OCI-M1 (cell line): ENCODE measurements at regions not wholly inside any gene's neighbourhood (a gene's known extent, or its start where the extent isn't known, plus 50 kb on each side); places are given as distances from the start of the nearest gene placed in this dataset.
"Not testable (repeated sequence)": the region's sequence is repeated elsewhere in the genome, so short reads cannot be mapped to it uniquely, and the experiment has no call there.

ENCODE experiments used
- DNase-seq: peaks from one replicate; lab custom pipeline; 2025; lab: John Stamatoyannopoulos, UW

DNA sequence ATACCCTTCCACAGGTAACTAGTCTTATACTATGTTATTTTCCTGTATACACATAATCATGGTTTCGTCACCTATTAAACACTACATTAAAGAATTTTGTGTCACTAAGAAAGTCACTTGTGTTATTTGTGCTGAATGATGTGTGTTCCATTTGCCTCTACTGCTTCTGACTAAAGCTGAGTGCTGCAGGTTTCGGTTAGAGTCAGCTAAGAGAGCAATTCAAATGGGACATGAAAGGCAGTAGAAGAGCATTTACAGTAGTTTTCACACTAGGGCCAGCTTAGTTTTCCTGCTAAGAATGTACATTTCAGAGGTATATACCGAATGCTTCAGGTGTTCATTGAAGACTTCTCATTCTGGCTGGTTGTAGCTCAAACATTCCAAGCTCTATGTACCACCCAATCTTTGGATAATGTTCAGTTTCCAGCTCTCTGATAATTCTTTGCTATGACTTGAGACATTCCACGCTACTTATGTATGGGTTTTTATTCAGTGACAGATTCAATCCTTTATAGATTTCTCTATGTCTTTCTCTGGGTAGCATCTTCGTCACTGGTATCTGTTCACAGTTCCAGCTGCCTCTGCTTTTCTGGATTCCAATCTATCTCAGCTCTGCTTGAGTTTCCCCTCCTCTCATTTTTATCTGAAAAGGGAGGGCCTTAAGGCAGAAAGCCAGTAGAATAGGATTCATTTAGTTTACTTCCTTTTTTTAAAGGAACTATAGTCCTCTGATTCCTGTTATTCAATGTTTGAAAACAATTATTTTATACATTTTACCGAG, 164.4 kb downstream of the CXXC4 start:
- DNase-seq = peak; percentile 4

- not testable (repeated sequence) for DNase-seq
These were observed 167.6 kb downstream of the CXXC4 start for GRCh38 chr4:104326991-104327694.

- DNase-seq = peak; percentile 48
These were observed 192.0 kb downstream of the CXXC4 start for GRCh38 chr4:104302731-104303130.

DNA sequence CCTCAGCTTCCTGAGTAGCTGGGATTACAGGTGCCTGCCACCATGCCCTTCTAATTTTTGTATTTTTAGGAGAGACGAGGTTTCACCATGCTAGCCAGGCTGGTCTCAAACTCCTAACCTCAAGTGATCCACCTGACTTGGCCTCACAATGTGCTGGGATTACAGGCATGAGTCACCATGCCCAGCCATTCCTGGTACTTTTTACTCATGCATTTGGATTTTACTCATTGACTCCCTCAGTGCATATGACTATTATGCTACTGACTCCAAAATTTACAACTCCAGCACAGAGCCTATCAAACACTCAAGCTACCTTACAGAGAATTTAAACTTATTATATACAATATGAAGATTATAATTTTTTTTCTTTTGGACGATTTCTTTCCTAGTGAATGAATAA, 199.9 kb downstream of the CXXC4 start:
- DNase-seq = no peak

GRCh38 chr4:104286867-104287266, 207.8 kb downstream of the CXXC4 start:
- no peak for DNase-seq

- DNase-seq = no peak
These were observed 211.4 kb downstream of the CXXC4 start for GRCh38 chr4:104283303-104283702.

- no peak for DNase-seq
These were observed 214.9 kb downstream of the CXXC4 start for GRCh38 chr4:104279744-104280143.

- DNase-seq = no peak
These were observed 221.7 kb downstream of the CXXC4 start for GRCh38 chr4:104272966-104273365.

- DNase-seq = not testable (repeated sequence)
These were observed 225.1 kb downstream of the CXXC4 start for GRCh38 chr4:104269603-104270002.

DNA sequence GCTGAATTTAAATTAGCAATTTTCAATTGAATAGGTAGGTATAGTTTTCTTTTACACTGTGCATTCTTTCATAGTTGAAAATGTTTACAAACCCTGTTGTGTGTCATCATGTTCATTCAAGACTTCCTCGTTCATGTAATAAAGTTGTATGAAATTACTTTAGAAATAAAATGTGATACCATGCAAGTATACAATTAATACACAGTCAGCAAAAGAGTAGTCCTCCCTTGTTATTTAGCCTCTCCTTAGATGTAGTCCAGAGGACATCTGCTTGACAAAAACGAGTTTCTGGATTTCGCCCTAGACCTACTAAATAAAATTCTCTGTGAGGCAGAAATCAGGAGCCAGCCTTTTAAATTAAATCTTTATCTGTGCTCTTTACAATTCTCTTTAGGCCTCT, 231.6 kb downstream of the CXXC4 start:
- no peak for DNase-seq

- no peak for DNase-seq
These were observed 232.0 kb downstream of the CXXC4 start for GRCh38 chr4:104262678-104263077.

DNA sequence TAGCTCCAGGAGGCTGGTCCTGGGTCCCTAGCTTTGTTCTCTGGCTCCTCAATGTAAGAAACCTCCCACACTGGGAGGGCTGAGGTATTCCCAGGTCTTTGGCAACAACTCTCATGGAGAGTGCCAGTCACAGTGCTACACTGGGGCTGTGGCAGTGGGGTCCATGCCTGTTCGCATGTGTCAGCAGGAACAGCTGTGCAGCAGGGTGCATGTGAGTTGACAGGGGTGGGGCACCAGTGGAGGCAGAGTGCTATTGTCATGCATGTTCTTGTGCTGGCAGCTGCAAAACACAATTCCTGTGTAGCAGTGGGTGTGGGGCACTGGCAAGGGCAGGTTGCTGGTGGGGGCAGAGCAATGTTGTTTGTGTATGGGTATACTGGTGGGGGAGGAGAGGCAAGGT, 246.0 kb downstream of the CXXC4 start:
- no peak for DNase-seq

DNA sequence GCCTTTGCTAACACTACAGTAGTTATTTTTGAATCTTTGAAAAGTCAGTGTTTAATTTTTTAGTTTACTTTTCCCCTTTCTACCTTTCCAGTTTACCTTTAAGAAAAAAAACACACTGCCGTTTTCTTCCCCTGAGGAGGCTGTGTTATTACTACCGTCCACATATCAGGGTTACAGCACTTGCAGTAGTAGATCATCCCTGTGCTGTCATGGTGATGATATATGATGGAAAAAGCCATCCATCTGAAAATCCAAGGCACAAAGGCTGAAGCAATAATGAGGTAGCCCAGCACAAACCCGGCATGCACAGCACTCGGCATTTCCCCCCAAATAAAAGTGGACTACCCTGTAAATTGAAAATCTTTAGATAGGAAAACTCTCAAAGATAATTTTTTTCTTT, 258.7 kb downstream of the CXXC4 start:
- no peak for DNase-seq

DNA sequence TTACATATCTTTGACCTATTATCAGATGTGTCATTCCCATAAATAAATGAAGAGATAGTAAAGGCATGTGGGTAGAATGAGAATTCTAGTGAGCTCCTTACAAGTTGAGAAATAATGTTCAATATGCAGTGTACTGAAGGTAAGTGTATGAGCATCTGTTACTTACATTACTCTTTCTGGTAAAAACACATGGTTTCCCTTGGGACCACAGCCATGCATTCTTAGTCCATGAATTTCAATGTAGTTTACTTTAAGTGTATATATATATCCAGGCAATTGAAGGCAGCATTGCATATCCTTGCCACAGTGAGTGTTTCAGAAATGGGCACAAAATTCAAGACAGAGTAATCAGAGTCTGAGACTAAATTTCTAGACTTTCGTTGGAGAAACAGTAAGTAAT, 277.2 kb downstream of the CXXC4 start:
- DNase-seq = no peak

GRCh38 chr4:104211657-104212056, 283.0 kb downstream of the CXXC4 start:
- no peak for DNase-seq

- no peak for DNase-seq
These were observed 284.3 kb downstream of the CXXC4 start for GRCh38 chr4:104210420-104210819.

DNA sequence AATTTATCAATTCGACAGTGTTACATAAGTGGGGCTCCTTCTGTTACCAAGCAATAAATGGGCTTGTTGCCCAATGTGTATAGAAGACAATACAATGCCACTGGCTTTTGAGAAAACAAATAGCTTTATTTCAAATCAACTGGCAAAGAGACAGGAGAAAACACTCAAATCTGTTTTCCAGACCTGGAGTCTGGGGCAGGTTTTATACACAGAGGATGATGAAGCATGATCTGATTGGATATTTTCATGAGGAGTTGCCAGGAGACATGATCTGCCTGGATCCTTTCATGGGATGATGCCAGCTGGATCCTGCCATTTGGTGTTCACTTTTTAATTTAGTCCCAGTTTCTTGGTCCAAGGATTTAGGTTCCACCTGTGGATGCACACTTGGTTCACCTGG, 287.9 kb downstream of the CXXC4 start:
- DNase-seq = no peak

DNA sequence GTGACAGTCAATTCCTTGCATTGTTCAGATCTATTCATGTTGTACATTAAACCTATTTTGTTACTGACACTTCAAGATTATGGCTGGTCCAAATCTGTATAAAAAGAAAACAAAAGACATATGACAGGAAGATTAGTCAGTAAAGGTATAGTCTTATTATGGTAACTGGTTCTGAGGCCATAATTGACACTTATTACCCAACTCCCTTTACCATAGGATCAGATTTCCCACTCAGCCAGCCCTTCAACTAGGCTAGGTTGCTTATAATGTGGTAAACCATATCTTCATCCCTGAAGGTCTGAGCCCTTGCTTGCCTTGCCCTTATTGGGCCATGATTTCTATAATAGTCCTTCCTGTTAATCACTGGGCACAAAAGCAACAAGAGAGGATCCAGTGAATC, 289.6 kb downstream of the CXXC4 start:
- DNase-seq = no peak

- DNase-seq = no peak
These were observed 306.4 kb downstream of the CXXC4 start for GRCh38 chr4:104188301-104188700.

DNA sequence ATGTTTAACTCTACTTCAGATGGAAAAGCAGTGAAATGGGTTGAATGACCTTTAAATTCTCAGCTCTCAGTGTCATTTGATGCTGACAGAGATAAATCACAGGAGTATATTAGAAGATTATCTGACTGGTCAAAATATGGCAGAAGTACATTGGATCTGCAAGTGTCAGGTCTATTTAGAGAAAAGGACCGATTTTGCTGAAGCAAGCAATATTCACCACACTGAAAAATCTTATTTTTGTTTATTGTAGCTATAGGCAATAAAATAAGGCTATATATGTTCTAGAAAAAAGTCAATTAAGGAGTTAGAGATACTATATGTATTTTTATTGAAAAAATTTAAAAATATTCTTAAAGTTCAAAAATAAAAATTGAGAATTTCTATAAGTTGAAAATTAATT, 325.3 kb downstream of the CXXC4 start:
- no peak for DNase-seq

GRCh38 chr4:104166749-104167148, 327.9 kb downstream of the CXXC4 start:
- no peak for DNase-seq

GRCh38 chr4:104163820-104164219, 330.9 kb downstream of the CXXC4 start:
- no peak for DNase-seq

GRCh38 chr4:104146048-104146447, 348.6 kb downstream of the CXXC4 start:
- peak; percentile 51 for DNase-seq

DNA sequence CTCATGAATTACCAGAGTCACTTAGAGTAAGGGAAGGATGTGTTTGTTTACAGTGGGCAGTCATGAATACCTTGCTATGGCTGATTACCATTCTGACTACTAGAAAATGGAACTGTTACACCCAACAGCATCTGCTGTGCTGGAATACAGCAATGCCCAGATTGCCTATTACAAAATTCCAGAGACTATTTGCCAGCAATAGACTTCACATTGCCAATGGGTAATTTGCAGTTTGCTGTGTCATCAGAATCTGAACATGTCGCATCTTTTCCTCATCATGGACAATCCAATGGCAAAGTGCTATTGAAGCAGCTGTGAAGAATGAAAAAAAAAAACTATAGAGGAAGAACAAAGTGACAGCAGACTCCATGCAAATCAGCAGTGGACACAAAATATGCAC, 356.6 kb downstream of the CXXC4 start:
- no peak for DNase-seq
